Activated CD8-positive, alpha-beta memory T cell treated with anti-CD3 and anti-CD28 coated beads, Interleukin-2, amount 50 U/mL, for 24 hours (primary cell): ENCODE measurements at regions not wholly inside any gene's neighbourhood (a gene's known extent, or its start where the extent isn't known, plus 50 kb on each side); places are given as distances from the start of the nearest gene placed in this dataset.
"Not testable (repeated sequence)": the region's sequence is repeated elsewhere in the genome, so short reads cannot be mapped to it uniquely, and the experiment has no call there.

Source experiments
- DNase-seq: peaks from one replicate; pipeline ENCODE4 v3.0.0-alpha.2; 2020; ENCODE audit errors: extremely low read depth

DNA sequence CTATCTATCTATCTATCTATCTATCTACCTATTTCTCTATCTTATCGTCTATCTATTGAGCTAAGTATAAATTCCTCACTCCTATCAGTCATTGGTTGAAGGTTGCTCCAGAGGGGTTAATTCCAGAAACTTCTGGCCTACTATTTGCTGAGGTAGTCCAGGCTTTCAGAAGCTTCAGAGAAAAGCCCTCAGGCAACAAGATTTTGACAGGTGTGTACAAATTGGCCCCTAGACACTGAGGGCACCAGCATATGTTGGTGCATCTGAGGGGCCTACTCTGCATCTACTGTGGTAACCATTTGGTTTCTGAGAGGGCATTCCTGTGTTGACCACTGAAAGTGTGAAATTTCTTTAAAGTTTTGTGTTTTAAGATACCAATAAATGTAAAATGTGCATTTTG lies 265.2 kb upstream of the B3GALT2 start:
- DNase-seq = no peak

GRCh38 chr1:193451001-193451400 lies 264.6 kb upstream of the B3GALT2 start:
- DNase-seq = no peak

GRCh38 chr1:193448682-193449461 lies 262.5 kb upstream of the B3GALT2 start:
- no peak for DNase-seq

DNA sequence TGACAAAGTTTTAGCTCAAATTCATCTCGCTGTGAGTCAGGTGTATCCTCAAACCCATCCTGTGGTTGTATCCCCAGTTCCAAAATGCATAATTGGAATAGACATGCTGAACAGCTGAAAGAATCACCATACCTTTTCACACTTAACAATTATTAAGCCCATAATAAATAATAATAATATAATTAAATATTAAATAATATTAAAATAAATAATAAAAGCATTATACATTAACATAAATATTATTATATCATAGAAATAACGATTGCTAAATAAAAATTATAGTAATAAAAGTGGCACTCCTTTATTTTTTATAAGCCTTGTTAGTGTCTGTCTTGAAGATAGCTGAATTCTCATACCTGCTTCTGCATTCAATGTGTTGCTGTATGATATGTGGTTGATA lies 257.5 kb upstream of the B3GALT2 start:
- no peak for DNase-seq

GRCh38 chr1:193438771-193439170 lies 252.4 kb upstream of the B3GALT2 start:
- DNase-seq = no peak

DNA sequence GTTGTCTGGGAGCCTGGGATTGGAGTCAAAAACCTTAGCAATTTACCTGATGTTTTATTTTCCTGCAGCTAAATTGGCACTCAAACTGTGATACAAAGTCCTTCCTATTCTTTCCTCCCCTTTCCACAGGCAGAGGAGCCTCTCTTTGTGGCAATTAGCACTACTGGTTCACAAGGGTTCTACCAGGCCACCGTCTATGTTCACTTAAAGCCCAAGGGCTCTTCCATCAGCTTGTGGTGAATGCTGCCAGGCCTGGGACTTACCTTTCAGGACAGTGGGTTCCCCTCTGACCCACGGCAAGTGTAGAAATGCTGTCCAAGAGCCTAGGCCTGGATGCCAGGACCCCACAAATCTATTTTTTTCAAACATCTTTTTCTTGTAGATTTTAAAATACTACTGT lies 251.9 kb upstream of the B3GALT2 start:
- DNase-seq = no peak

DNA sequence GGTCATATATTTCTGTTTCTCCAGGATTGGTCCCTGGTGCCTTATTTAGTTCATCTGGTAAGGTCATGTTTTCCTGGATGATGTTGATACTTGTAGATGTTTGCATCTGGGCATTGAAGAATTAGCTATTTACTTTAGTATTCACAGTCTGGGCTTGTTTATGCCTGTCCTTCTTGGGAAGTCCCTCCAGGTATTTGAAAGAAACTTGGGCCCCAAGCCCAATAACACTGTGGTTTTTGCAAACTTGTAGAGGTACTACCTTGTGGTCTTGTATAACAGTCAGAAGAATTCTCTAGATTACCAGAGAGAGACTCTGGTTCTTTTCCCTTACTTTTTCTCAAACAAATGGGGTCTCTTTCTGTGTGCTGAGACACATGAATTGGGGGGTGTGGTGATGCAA lies 251.4 kb upstream of the B3GALT2 start:
- no peak for DNase-seq

DNA sequence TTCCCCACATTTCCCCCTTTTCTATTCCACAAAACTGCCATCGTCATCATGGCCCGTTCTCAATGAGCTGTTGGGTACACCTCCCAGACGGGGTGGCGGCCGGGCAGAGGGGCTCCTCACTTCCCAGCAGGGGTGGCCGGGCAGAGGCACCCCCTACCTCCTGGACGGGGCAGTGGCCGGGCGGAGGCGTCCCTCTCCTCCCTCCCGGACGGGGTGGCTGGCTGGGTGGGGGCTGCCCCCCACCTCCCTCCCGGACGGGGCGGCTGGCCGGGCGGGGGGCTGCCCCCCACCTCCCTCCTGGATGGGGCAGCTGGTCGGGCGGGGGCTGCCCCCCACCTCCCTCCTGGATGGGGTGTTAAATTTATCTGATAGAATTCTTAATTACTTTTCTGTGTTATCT lies 250.9 kb upstream of the B3GALT2 start:
- not testable (repeated sequence) for DNase-seq

GRCh38 chr1:193435781-193436180 lies 249.4 kb upstream of the B3GALT2 start:
- DNase-seq = no peak

DNA sequence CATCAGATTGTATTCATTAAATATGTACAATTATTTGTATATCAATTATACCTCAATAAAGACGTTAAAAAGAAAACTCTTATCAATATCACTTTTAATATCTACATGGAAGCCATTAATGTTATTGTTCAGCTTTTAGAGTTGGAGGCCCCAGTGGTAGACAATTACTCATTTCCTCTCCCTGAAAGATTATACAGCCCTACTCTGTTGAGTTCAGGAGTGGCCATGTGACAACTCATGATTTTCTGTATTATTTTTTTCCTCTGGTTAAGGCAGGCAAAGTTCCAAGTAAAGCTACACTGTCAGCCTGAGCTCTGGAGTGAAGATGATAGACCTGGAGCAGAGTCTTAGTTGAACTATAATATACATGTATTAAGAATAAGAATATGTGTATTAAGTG lies 247.9 kb upstream of the B3GALT2 start:
- DNase-seq = no peak

- no peak for DNase-seq
Observed at GRCh38 chr1:193433599-193433998, 247.2 kb upstream of the B3GALT2 start.

DNA sequence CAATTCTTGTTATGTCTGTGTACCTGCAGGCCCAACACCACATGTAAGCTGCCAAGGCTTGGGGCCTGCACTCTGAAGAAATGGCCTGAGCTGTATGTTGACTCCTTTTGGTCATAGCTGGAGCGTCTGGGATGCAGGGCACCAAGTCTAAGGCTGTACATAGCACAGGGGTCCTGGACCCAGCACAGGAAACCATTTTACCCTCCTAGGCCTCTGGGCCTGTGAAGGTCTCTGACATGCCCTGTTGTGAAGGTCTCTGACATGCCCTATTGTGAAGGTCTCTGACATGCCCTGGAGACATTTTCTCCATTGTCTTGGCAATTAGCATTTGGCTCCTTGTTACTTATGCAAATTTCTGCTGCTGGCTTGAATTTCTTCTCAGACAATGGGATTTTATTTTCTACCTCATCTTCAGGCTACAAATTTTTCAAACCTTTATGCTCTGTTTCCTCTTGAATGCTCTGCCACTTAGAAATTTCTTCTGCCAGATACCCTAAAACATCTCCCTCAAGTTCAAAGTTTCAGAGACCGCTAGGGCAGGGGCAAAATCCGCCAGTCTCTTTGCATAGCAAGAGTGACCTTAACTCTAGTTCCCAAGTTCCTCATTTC lies 246.7 kb upstream of the B3GALT2 start:
- no peak for DNase-seq

GRCh38 chr1:193431265-193431977 lies 245.0 kb upstream of the B3GALT2 start:
- DNase-seq = no peak

DNA sequence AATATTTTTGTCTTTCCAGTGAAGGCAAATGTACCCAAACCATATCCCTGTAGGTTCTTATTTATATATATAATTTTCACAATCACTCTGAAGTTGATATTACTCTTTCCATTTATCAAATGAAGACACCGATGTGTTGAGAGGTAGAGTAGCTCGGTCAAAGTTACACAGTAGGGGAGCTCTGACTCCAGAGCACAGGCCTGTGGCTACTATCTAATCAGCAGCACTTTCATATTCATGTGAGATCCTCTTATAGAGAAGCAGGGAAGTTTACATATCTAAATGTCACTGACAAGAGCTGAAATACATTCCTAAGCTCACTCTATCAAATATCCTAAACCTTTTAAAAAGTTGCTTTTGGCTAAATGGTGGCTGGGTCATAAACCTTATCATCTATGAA lies 241.1 kb upstream of the B3GALT2 start:
- no peak for DNase-seq

DNA sequence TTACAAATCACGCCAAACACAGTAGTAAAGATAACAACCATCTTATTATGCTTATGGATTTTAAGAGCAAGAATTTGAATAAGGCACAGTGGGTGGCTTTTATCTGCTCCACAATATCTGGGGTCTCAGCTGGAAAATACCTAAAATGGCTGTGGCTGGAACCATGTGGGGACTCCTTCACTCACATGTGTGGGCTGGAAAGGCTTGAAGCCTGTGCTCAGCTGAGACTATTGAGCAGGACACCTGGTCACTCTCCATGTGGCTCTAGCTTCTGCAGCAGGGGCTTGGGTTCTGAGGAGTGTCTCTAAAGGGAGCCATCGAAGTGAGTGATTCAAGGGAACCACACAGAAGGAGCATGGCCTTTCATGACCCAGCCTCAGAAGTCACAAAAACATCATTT lies 239.6 kb upstream of the B3GALT2 start:
- DNase-seq = no peak

DNA sequence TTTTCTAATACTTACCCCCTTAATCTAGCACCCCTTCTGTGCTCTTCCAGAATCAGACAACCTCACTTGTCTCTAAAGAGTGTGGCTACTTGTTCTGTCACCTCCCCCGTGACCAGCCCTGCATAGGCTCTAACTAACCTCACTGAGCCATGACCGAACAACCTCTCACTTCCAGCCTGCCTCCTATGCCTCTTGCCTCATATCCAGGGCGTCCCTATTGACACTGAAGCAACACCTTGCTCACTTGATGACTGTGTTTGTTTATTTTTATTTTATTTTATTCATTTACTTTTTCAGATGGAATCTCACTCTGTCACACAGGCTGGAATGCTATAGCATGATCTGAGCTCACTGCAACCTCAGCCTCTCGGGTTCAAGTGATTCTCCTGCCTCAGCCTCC lies 235.1 kb upstream of the B3GALT2 start:
- no peak for DNase-seq

GRCh38 chr1:193419295-193419694 lies 232.9 kb upstream of the B3GALT2 start:
- DNase-seq = no peak

DNA sequence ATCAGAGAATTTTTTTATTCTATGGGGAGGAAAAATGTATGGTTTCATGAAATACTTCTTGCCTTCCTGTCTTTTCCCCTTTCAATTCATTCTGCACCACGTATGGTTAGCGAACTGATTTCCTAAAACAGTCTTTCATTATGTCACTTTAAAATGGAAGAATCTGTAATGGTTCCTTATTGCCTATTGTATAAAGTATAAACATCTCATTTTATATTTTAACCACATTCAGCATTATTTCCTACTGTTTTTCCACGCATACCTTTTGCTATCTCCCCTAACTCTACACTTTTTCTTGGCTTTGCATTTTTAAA lies 232.3 kb upstream of the B3GALT2 start:
- DNase-seq = no peak

GRCh38 chr1:193417945-193418744 lies 231.7 kb upstream of the B3GALT2 start:
- no peak for DNase-seq

GRCh38 chr1:193417403-193417802 lies 231.0 kb upstream of the B3GALT2 start:
- DNase-seq = no peak

- no peak for DNase-seq
Observed at GRCh38 chr1:193416226-193417024, 230.0 kb upstream of the B3GALT2 start.

DNA sequence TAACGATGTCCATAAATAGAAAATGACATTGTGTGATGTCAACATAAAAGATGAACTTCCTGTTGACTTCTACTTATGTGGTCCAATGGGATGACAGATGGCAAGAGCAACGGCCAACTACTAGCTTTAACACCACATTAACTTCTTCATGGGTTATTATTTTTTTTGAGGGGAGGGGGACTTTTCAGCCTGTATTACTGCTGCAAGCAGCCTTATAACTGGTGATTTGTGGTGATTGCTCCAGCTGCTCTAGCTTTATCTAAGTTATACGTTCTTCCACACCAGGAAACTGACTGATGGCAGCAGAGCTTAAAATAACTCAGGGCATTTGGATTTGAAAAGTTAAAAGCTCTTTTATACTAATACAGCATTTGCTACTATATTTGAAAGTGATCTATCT lies 228.8 kb upstream of the B3GALT2 start:
- DNase-seq = no peak
